Activated CD4-positive, alpha-beta T cell treated with anti-CD3 and anti-CD28 coated beads, Interleukin-2, amount 50 U/mL, for 1 hour (primary cell): ENCODE measurements at regions not wholly inside any gene's neighbourhood (a gene's known extent, or its start where the extent isn't known, plus 50 kb on each side); places are given as distances from the start of the nearest gene placed in this dataset.

Experiments
- DNase-seq: peaks from one replicate; pipeline ENCODE4 v3.0.0-alpha.2; 2020

DNA sequence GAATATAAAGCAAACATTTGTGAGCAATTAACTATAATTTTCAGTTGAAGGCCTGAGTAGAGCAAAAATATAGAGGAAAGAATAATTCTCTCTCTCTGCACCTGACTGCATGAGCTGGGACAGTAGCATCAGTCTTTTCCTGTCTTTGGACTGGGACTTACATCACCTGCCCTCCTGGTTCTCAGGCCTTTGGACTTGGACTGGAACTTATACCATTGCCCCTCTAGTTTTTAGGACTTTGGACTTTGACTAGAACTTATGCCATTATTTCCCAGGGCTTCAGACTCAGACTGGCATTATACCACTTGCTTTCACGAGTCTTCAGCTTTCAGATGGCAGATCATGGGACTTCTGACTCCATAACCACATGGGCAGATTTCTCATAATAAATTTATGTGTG, 81.0 kb upstream of the SLC25A13 start:
- DNase-seq = no peak

GRCh38 chr7:96401200-96401599, 79.3 kb upstream of the SLC25A13 start:
- no peak for DNase-seq

DNA sequence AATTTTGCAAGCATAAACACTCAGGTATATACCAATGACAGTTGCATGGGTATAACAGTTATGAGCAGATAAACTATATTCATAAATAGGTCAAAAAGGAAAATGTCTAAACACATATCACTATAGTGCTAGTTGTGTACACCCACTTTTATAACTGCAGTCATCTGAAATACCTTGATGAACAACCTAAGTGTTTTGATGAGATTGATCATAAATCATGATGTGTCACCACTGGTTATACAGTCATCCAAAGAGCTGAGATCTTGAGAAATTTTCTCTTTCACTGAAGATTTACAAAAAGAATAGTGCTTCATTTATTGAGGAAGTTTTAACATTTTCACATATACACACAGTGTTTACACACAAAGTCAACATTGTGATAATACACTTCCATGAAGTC, 78.6 kb upstream of the SLC25A13 start:
- DNase-seq = no peak

DNA sequence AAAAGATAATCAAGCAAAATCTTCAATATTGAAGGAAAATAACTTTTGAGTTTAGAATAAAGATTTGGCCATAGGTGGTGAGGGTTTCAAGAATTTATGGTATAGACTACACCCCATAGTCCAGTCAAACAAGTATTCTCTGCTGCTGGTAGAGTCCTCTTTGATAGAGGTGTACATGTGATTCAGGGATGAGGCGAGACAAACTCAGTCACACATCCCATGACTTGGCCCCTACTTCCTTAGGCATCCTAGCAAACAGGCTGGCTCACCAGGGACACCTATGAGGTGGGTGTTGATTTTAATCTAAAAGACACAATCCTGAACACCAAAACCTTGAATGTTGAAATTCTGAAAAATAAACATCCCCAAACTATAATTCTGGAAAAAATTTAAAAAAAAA, 78.1 kb upstream of the SLC25A13 start:
- DNase-seq = no peak

- DNase-seq = no peak
These were observed 76.2 kb upstream of the SLC25A13 start for GRCh38 chr7:96397936-96398598.

DNA sequence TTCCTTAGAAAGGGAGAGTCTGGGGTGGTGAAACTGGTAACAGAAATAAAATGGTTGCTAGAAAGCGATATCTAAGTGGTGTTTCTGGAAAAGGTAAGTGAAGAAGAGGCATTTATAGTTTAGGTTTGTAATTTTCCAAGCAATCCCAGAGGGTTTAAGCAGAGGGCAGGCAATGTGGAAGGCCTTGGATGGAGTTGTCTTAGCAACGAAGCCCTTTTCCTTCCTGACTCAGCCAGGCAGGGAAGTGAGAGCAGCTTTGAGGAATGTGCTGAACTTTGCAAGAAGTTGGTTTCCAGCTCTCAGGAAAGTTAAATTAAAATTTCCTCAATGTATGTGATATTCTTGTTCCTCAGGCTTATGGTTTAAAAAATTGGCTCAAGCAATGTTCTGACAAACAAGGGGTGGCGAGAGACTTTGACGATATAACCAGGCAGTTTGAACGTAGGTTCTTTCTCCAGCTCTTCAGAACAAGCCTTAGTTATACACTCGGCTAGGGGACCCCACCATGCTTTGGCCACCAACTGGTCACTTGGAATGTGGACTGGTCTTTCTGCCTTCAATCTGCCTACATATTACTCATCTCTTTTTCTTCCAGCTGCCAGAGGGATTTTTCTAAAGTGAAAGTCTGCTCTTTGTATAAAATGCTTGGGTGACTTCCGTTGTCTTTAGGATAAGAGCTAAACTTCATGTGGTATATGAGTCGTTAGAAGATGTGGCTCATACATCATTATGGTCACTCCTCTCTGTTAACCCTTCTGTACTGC, 66.9 kb upstream of the SLC25A13 start:
- DNase-seq = no peak

GRCh38 chr7:96388166-96388565, 66.3 kb upstream of the SLC25A13 start:
- no peak for DNase-seq

DNA sequence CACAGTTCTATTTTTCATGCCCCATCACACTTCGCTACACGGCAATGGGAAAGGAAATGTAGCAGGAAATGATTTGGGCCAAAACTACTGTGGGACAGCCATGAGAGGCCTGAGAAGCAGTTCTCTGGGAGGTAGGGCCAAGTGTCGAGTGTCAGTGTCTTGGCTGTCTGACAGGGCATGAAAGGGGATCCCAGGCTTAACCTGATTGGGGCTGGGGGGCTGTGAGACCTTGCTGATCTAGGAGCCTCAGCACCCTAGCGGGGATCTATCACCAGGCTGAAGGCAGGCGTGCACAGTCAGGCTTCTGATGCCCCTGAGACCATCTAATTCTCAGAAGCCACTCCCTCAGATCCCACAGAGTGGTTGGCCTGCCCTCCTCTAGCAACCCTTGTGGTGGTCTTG, 58.2 kb upstream of the SLC25A13 start:
- DNase-seq = no peak

- DNase-seq = no peak
These were observed 55.5 kb upstream of the SLC25A13 start for GRCh38 chr7:96377399-96377798.
